ENCODE measurements at regions not wholly inside any gene's neighbourhood (a gene's known extent, or its start where the extent isn't known, plus 50 kb on each side); places are given as distances from the start of the nearest gene placed in this dataset.
"Not testable (repeated sequence)": the region's sequence is repeated elsewhere in the genome, so short reads cannot be mapped to it uniquely, and the experiment has no call there.

- DNase-seq (ENCODE audit: low spot score): no peak
Measured at GRCh38 chr13:89205856-89206520, 1534.8 kb downstream of the SLITRK5 start.

- DNase-seq (ENCODE audit: low spot score): no peak
Measured at GRCh38 chr13:89212186-89212585, 1541.0 kb downstream of the SLITRK5 start.

- no peak for DNase-seq (ENCODE audit: low spot score)
Measured at GRCh38 chr13:89214185-89214584, 1543.0 kb downstream of the SLITRK5 start.

- not testable (repeated sequence) for DNase-seq (ENCODE audit: low spot score)
Measured at GRCh38 chr13:89215319-89215718, 1544.1 kb downstream of the SLITRK5 start.

- no peak for DNase-seq (ENCODE audit: low spot score)
Measured at GRCh38 chr13:89217813-89218212, 1546.6 kb downstream of the SLITRK5 start.

GRCh38 chr13:89221557-89222158 lies 1550.5 kb downstream of the SLITRK5 start:
- no peak for DNase-seq (ENCODE audit: low spot score)

DNA sequence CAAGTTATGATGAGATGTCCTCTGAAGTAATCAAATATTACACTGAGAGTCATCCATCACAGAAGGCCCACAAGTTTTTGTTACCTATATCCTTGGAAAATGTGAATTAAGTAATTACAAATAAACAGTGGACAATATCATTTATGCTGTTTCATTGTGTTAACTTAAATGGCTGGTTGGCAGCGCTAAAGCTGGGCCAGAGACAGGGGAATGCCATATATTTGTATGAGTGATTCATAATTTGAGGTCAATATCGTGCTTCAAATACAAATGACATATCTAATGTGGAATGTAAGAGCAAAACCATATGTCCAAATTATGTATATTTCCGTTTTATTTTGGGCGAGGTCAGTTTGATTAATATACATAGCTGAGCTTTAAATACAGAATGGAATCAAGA lies 1556.2 kb downstream of the SLITRK5 start:
- DNase-seq (ENCODE audit: low spot score): no peak

- DNase-seq (ENCODE audit: low spot score): no peak
Measured at GRCh38 chr13:89238496-89238895, 1567.3 kb downstream of the SLITRK5 start.

- no peak for DNase-seq (ENCODE audit: low spot score)
Measured at GRCh38 chr13:89239361-89240127, 1568.4 kb downstream of the SLITRK5 start.

DNA sequence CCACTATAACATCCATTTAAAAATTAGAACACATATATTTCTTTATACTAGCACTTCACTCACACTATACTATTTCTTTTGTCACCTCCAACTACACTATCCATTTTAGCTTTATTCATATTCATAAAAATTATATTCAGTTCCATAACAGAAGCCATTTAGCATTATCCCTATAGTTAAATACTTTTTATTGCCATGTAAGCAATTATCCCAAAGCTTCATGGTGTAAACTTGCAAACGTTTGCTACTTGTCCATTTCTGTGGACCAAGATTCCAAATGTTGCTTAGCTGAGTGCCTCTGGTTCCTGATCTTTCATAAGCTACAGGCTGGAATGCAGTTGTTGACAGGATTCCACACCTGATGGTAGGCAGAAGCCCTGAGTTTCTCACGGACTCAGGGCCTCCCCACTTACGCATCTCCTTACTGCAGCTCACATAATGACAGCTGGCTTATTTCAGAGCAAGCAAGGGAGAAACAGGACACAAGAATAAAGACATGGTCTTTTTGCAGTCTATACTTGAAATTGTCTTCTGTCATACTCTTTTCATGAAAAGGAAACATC lies 1584.8 kb downstream of the SLITRK5 start:
- DNase-seq (ENCODE audit: low spot score): no peak

- no peak for DNase-seq (ENCODE audit: low spot score)
Measured at GRCh38 chr13:89267734-89268133, 1596.6 kb downstream of the SLITRK5 start.

- no peak for DNase-seq (ENCODE audit: low spot score)
Measured at GRCh38 chr13:89269737-89270136, 1598.6 kb downstream of the SLITRK5 start.

DNA sequence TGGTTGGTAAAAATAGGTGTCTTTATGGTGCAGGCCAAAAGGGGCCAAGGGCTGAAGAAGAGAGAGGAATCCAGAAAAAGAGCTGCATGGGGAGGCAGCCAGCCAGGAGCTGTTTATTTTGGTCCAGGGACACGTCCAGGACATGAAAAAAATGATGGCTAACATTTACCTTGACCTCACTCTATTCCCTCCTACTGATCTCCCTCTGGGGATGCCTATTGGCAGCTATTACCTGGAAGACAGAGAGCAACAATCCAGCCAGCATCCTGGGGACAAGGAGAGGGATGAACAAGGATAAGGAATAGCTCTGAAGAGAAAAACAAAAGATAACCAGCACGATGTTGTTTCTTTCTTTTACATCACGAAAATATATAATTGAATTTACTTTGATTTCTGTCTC lies 1599.6 kb downstream of the SLITRK5 start:
- DNase-seq (ENCODE audit: low spot score): no peak

DNA sequence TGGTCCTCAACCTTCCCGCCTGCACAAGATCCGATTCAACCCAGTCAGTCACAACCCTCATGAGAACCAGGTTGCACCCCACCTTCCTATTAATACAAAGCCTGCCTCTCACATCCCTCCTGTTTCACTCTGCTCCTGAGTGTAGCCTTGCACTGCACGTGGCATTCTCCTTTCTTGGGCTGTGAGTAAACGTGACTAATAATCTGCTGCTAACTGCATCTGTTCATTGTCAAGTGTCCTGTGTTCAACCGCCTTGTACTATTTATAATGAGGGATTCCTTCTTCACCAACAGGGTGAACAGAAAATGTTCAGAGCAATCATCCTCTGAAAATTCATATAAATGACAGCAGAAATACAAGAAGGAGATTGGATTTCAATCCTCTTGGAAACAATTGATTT lies 1608.2 kb downstream of the SLITRK5 start:
- no peak for DNase-seq (ENCODE audit: low spot score)

- no peak for DNase-seq (ENCODE audit: low spot score)
Measured at GRCh38 chr13:89281331-89281730, 1610.2 kb downstream of the SLITRK5 start.

DNA sequence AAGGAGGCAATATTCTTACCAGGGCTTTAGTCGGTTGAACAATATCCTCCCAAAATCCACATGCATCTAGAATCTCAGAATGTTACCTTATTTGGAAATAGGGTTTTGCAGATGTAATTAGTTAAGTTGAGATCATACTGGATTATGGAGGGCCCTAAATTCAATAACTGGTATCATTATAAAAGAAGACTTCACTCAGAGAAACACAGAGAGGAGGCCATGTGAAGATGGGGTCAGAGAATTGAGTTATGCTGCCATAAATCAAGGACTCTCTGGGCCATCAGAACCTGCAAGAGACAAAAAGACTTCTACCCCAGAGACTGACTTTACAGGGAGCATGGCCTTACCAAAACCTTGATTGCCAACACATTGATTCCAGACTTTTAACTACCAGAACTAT lies 1611.1 kb downstream of the SLITRK5 start:
- no peak for DNase-seq (ENCODE audit: low spot score)

DNA sequence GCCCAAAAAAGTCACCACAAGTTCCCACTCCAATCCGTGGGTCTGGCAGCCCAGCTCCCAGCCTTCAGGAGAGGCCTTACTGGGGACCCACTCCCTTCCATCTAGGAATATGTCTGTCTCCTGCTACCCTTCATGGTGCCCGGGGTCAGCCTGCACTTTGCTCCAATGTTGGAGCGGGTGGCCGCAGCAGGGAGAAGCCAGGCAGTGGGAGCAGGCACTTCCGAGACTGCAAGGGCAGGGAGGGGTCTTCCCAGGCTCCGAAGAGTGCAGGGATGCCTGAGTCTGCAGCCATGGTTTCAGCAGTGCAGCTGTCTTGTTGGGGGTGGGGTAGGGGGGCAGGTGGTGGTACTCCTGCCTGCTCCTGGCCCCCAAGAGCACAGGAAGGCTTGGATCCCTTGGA lies 1616.2 kb downstream of the SLITRK5 start:
- DNase-seq (ENCODE audit: low spot score): no peak

DNA sequence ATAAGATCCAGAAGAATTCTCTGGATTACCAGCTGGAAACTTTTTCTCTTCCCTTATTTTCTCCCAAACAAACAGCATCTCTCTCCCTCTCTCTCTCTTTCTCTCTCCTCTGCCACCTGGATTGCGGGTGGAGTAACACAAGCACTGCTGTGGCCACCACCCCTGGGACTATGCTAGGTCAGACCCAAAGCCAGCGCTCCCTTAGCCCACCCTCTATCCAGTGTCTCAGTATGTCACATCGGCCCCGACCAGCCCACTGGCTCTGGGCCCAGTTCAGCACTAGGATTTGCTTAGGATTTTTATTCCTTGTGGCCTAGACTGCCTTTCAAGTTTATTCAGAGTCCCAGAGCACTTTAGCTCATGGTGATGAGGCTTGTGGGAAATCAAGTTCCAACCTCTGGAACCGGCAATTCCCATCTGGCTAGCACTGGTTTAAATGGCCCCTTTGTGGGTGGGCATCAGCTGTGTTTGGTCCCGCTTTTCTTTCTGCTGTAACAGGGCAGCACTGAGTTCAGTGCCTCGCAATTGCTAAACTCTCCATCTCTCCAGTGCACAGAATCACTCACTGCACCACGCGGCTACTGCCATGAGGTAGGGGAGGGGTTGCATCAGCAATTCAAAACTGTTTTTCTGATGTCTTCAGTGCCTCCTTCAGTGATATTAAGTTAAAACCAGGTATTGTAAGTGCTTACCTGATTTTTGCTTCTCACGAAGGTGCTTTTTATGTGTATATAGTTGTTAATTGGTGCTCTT lies 1623.1 kb downstream of the SLITRK5 start:
- no peak for DNase-seq (ENCODE audit: low spot score)

GRCh38 chr13:89307278-89307677 lies 1636.1 kb downstream of the SLITRK5 start:
- no peak for DNase-seq (ENCODE audit: low spot score)

DNA sequence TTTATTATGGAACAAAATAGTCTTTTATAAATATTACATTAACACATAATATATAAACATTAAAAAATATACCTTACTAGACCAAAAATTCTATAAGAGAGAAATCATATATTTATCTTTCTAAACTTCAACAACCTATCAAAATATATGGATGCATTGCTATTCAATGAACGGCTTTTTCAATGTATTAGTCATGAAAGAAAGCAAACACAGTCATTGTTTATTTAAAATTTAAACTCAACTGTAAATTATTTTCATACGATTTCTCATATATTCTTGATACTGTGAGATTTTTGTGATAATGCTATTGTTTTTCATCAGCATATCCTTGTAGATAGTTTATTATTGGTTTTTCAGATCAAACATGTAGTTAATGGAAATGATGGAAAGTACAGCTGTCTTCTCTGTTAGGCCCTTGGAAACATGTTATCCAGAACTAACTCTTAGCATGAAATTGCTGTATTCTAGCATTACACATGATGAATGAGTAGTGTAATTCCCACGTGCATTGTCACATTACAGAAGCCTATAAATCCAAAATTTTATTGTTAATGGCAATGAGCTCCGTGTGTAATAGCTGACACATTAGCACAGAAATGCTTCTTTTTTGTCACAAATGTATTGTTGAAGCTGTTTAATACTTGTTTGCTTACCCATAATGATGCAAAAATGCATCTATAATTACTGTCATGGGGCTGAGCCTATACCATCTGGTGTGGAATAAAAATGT lies 1639.9 kb downstream of the SLITRK5 start:
- no peak for DNase-seq (ENCODE audit: low spot score)

- no peak for DNase-seq (ENCODE audit: low spot score)
Measured at GRCh38 chr13:89315287-89315686, 1644.1 kb downstream of the SLITRK5 start.

All from mucosa of gallbladder (tissue), 1 donor.